D721Med (cell line): ENCODE measurements at regions not wholly inside any gene's neighbourhood (a gene's known extent, or its start where the extent isn't known, plus 50 kb on each side); places are given as distances from the start of the nearest gene placed in this dataset.

Source experiments
- DNase-seq: peaks from one replicate; pipeline ENCODE4 v3.0.0; 2011; ENCODE audit warnings: low spot score; ENCODE audit not compliant: insufficient read length
- FAIRE-seq: peaks from 2 replicates; lab custom pipeline; 2011; peaks lifted over from hg19 to GRCh38; lab: Jason Lieb, UNC
- CTCF ChIP-seq: IDR thresholded peaks from 2 replicates; pipeline ENCODE4 v1.5.1; 2012; ENCODE audit warnings: mild to moderate bottlenecking, control low read depth; ENCODE audit not compliant: insufficient read depth; ENCODE audit errors: missing control alignments

- TF ChIP-seq CTCF, result no peak
Observed at GRCh38 chr3:145134738-145135137, 1026.2 kb downstream of the PLOD2 start.

DNA sequence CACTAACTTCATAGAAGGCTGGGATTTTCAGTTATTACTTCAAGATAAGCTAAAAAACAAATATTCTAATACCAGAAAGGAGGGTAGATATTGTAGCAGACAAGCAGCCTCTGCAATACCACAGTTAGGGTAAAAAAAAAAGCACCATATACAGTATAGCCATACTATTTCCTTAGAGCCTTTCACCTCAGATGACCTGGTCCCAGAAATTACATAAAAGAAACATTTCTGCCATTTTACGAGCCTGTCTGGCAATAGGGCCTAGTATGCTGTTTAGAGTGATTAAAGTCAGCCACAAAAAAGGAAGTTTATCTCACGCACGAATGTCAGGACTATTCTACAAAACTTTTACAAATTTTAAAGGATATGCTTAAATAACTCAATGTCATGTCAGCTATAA is 1016.6 kb downstream of the PLOD2 start:
- DNase-seq (no peak), FAIRE-seq (no peak)
- TF ChIP-seq CTCF, result no peak

More at GRCh38 chr3:145134738-145135137, 1026.2 kb downstream of the PLOD2 start:
- FAIRE-seq, result no peak
- no peak for DNase-seq

- DNase-seq (no peak), FAIRE-seq (peak; percentile 84)
- TF ChIP-seq CTCF, result no peak
Observed at GRCh38 chr3:145145461-145145860, 1015.5 kb downstream of the PLOD2 start.

- FAIRE-seq (no peak), DNase-seq (no peak)
- TF ChIP-seq CTCF, result no peak
Observed at GRCh38 chr3:145159640-145160039, 1001.3 kb downstream of the PLOD2 start.

GRCh38 chr3:145170121-145170520 is 990.9 kb downstream of the PLOD2 start:
- DNase-seq, result no peak
- no peak for FAIRE-seq

DNA sequence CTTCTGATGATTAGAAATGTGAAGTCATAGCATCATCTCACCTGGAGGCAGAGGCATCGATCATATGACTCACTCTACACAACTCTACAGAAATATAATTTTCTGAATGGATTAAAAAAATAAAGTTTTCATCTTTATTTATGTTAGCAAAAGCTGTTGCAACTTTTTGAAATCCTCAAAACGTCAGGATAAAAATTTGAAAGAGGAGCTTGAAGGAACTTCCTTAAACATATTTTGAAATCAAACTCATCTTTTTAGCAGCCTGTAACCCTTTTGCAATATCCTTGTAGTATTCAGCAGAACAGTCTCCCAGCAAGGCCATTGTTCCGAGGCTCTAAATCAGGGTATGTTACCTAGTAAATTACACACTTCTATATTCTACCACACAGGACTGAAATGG is 985.4 kb downstream of the PLOD2 start:
- FAIRE-seq (no peak), DNase-seq (no peak)
- no peak for TF ChIP-seq CTCF

More at GRCh38 chr3:145170121-145170520, 990.9 kb downstream of the PLOD2 start:
- no peak for TF ChIP-seq CTCF

GRCh38 chr3:145176907-145177306 is 984.1 kb downstream of the PLOD2 start:
- FAIRE-seq (no peak), DNase-seq (no peak)

More at GRCh38 chr3:145176907-145177306, 984.1 kb downstream of the PLOD2 start:
- TF ChIP-seq CTCF, result no peak
